ENCODE measurements at regions not wholly inside any gene's neighbourhood (a gene's known extent, or its start where the extent isn't known, plus 50 kb on each side); places are given as distances from the start of the nearest gene placed in this dataset.

DNA sequence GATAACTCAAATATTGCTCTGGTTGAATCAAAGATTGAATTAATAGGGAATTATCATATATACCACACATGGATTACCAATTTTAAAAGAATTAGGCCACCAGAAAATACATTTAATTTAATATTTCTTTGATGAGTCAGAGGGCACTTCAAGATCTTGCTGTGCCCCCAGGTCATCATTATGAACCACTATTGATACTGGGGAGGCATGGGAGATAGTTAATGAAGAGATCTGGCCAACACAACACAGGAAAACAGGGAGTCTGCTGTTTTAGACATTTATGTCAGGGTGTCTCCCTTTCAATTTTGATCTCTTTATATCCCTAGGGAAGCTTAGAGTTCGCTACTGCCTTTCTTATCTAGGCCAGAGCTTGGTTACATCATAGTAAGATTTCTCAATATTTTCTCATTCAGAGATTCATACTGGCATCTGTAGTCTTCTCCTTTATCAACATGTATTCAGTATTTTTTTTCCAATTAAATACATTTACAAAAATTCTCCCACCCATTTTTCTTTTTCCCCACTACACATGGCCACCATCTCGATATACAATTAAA is 158.3 kb upstream of the ZFHX3 start:
- TF ChIP-seq CTCF (IDR thresholded peaks at IDR 0.05) (no peak), POLR2A (IDR thresholded peaks at IDR 0.05) (no peak)
